IMR-90 (cell line): ENCODE measurements at regions not wholly inside any gene's neighbourhood (a gene's known extent, or its start where the extent isn't known, plus 50 kb on each side); places are given as distances from the start of the nearest gene placed in this dataset.

Experiments
- ATAC-seq: fragments of 200-7000 bp; cut with Tn5 transposase; 2 replicates; pipeline ENCODE4 v1.9.1; 2020; ENCODE audit warnings: low read depth, mild to moderate bottlenecking, moderate library complexity
- BruUV-seq: library from RNA; stranded (reverse); fragments of 400-500 nt; replicated peaks from 2 replicates; lab custom pipeline; 2021; lab: Mats Ljungman, UMichigan
- CTCF ChIA-PET: fragments of 300-600 bp; formaldehyde crosslinking; extraction: SDS; loops from one replicate; lab custom pipeline; 2021; ENCODE audit warnings: antibody characterized with exemption; lab: Yijun Ruan, JAX
- POLR2A ChIA-PET: fragments of 300-600 bp; sonication (Branson Sonifier 250); formaldehyde crosslinking; loops from one replicate; lab custom pipeline; 2022; ENCODE audit warnings: antibody characterized with exemption; ENCODE audit not compliant: unreplicated experiment; lab: Charles Lee
- DNase-seq: peaks from one replicate; pipeline ENCODE4 v3.0.0; 2013
- H2AFZ ChIP-seq: replicated peaks from 2 replicates; pipeline ENCODE3; 2013; ENCODE audit warnings: low read length, mild to moderate bottlenecking; ENCODE audit not compliant: poor library complexity
- H2AK5ac ChIP-seq: 2 replicates; pipeline ENCODE4 v1.6.1; 2013; ENCODE audit warnings: low read depth, low read length, inconsistent platforms
- H2AK9ac ChIP-seq: replicated peaks from 2 replicates; pipeline ENCODE3; 2013; ENCODE audit warnings: mild to moderate bottlenecking, low read depth, low read length, moderate library complexity; ENCODE audit not compliant: poor library complexity
- H2BK120ac ChIP-seq: 2 replicates; pipeline ENCODE4 v1.6.1; 2013; ENCODE audit warnings: low read depth, low read length, inconsistent platforms
- H2BK15ac ChIP-seq: 3 replicates; pipeline ENCODE4 v1.6.1; 2013; ENCODE audit warnings: low read depth, low read length, inconsistent platforms
- H2BK20ac ChIP-seq: 2 replicates; pipeline ENCODE4 v1.6.1; 2013; ENCODE audit warnings: low read depth, mild to moderate bottlenecking, inconsistent platforms, low read length, moderate library complexity
- H2BK5ac ChIP-seq: 2 replicates; pipeline ENCODE4 v1.6.1; 2013; ENCODE audit warnings: mild to moderate bottlenecking, low read depth, low read length, inconsistent platforms; ENCODE audit not compliant: poor library complexity, severe bottlenecking
- H3K14ac ChIP-seq: replicated peaks from 2 replicates; pipeline ENCODE4 v1.6.1; 2013; ENCODE audit warnings: low read depth, low read length, inconsistent platforms
- H3K18ac ChIP-seq: 2 replicates; pipeline ENCODE4 v1.6.1; 2013; ENCODE audit warnings: low read depth, low read length, control low read depth
- H3K23ac ChIP-seq: 2 replicates; pipeline ENCODE4 v1.6.1; 2013; ENCODE audit warnings: low read depth, low read length, inconsistent platforms
- H3K27ac ChIP-seq: 2 replicates; pipeline ENCODE4 v1.5.1; 2013; ENCODE audit warnings: mild to moderate bottlenecking, control low read depth, low read length; ENCODE audit not compliant: insufficient read depth
- H3K27me3 ChIP-seq: 2 replicates; pipeline ENCODE4 v1.6.1; 2013; ENCODE audit warnings: low read length; ENCODE audit not compliant: control insufficient read depth, insufficient read depth
- H3K36me3 ChIP-seq: 2 replicates; pipeline ENCODE4 v1.6.1; 2013; ENCODE audit warnings: low read length, mixed read lengths; ENCODE audit not compliant: control insufficient read depth, insufficient read depth
- H3K4ac ChIP-seq: 2 replicates; pipeline ENCODE4 v1.6.1; 2013; ENCODE audit warnings: low read depth, low read length, inconsistent platforms
- H3K4me1 ChIP-seq: 2 replicates; pipeline ENCODE4 v1.6.1; 2013; ENCODE audit warnings: low read length, mixed read lengths; ENCODE audit not compliant: control insufficient read depth, insufficient read depth
- H3K4me2 ChIP-seq: 2 replicates; pipeline ENCODE4 v1.6.1; 2013; ENCODE audit warnings: low read depth, mild to moderate bottlenecking, control low read depth, low read length, moderate library complexity
- H3K4me3 ChIP-seq: 2 replicates; pipeline ENCODE4 v1.5.1; 2013; ENCODE audit warnings: low read depth, mild to moderate bottlenecking, control low read depth, low read length, moderate library complexity; ENCODE audit not compliant: insufficient read depth
- H3K56ac ChIP-seq: 2 replicates; pipeline ENCODE4 v1.6.1; 2013; ENCODE audit warnings: low read length, inconsistent platforms; ENCODE audit not compliant: insufficient read depth; ENCODE audit errors: extremely low read depth
- H3K79me1 ChIP-seq, 2 experiments: 2 replicates each; pipeline ENCODE4 v1.6.1; 2013; ENCODE audit warnings: low read length in 2 of 2, inconsistent platforms in 1 of 2, low read depth in 1 of 2
- H3K9ac ChIP-seq: 2 replicates; pipeline ENCODE4 v1.6.1; 2013; ENCODE audit warnings: low read depth, low read length, control low read depth
- H3K9me1 ChIP-seq: 2 replicates; pipeline ENCODE4 v1.6.1; 2013; ENCODE audit warnings: low read length, inconsistent platforms; ENCODE audit not compliant: insufficient read depth
- H3K9me3 ChIP-seq: 2 replicates; pipeline ENCODE4 v1.6.1; 2013; ENCODE audit warnings: low read length; ENCODE audit not compliant: control insufficient read depth, insufficient read depth
- H4K20me1 ChIP-seq: 2 replicates; pipeline ENCODE4 v1.6.1; 2013; ENCODE audit warnings: low read length, inconsistent platforms; ENCODE audit not compliant: insufficient read depth
- H4K5ac ChIP-seq: 2 replicates; pipeline ENCODE4 v1.6.1; 2013; ENCODE audit warnings: mild to moderate bottlenecking, low read depth, low read length, control low read depth
- H4K8ac ChIP-seq, 2 experiments: 2 replicates each; pipeline ENCODE4 v1.6.1; 2013; ENCODE audit warnings: low read depth in 2 of 2, low read length in 2 of 2, control low read depth in 1 of 2, inconsistent platforms in 1 of 2
- H4K91ac ChIP-seq: 2 replicates; pipeline ENCODE4 v1.6.1; 2013; ENCODE audit warnings: low read depth, low read length, inconsistent platforms; ENCODE audit not compliant: insufficient read depth
- CTCF ChIP-seq: conservative IDR thresholded peaks from 2 replicates; pipeline ENCODE4 v1.5.1; 2012; ENCODE audit warnings: mild to moderate bottlenecking, low read depth, low read length, improper control_type of control experiment
- FOS ChIP-seq: fragments of 150-350 bp; IDR thresholded peaks from 2 replicates; pipeline ENCODE4 v1.6.1; 2016; ENCODE audit warnings: low read depth, low read length
- MAFK ChIP-seq: IDR thresholded peaks from 2 replicates; pipeline ENCODE4 v1.6.1; 2012; ENCODE audit warnings: low read depth, low read length, improper control_type of control experiment
- POLR2A ChIP-seq: IDR thresholded peaks from 2 replicates; pipeline ENCODE4 v1.6.1; 2012; ENCODE audit warnings: mild to moderate bottlenecking, low read depth, low read length
- RCOR1 ChIP-seq: IDR thresholded peaks from 2 replicates; pipeline ENCODE4 v1.6.1; 2012; ENCODE audit warnings: mild to moderate bottlenecking, low read length, improper control_type of control experiment; ENCODE audit not compliant: insufficient replicate concordance
- USF2 ChIP-seq: fragments of 150-350 bp; IDR thresholded peaks from 2 replicates; pipeline ENCODE4 v1.6.1; 2017; ENCODE audit warnings: mild to moderate bottlenecking, antibody characterized with exemption, low read length, low read depth
- WGBS, 2 experiments: methylation state at CpG; one replicate each; pipeline versions ENCODE4 v1.1.5 to v1.1.7; 2013; ENCODE audit warnings: missing lambda C conversion rate in 2 of 2; ENCODE audit not compliant: insufficient read length in 1 of 2; ENCODE audit errors: extremely low coverage in 2 of 2; 5-methylcytosine and 5-hydroxymethylcytosine counted together
- dilution Hi-C: fragments of 300-500 bp; cut with HindIII; formaldehyde crosslinking; loops from one replicate; pipeline ENCODE4 v1.14.3; 2018; ENCODE audit warnings: low sequenced_read_pairs; ENCODE audit not compliant: unreplicated experiment
- in situ Hi-C: fragments of 300-500 bp; cut with MboI; formaldehyde crosslinking; loops from 3 replicates; pipeline ENCODE4 v1.14.3; 2019; ENCODE audit warnings: low sequenced_read_pairs, inconsistent platforms, mixed read lengths
- intact Hi-C: fragments of 100-400 bp; cut with micrococcal nuclease; formaldehyde crosslinking; loops from 2 replicates; pipeline ENCODE4 v1.10.0; 2022

- dilution Hi-C loops: no loop called here
- Histone ChIP-seq H2AK5ac (no peak overlapping the region), H3K56ac (no peak overlapping the region)
These were observed 469.7 kb downstream of the SPATA31D1 start for GRCh38 chr9:82458296-82458695.

More at GRCh38 chr9:82458296-82458695, 469.7 kb downstream of the SPATA31D1 start:
- no peaks in the 10 kb centered on the region for H3K27me3 ChIP-seq
- DNase-seq (no peak), ATAC-seq (no peak)
- ChIA-PET POLR2A (no interaction called here), CTCF (no interaction called here)
- H4K20me1 ChIP-seq: no peaks in the 10 kb centered on the region
- H3K4ac ChIP-seq: no peak overlapping the region
- intact Hi-C loops (loop anchor here (5.0 kb wide), 1 partner anchor 476 kb away; no protein-coding TSS in a partner anchor), in situ Hi-C loops (no loop called here)
- H3K4me3 ChIP-seq: no peak overlapping the region
- H2AFZ ChIP-seq: no peak overlapping the region
- BruUV-seq: no TSS peak
- H3K9me3 ChIP-seq: no peaks in the 10 kb centered on the region
- no peak overlapping the region for H2AK9ac ChIP-seq
- no peak overlapping the region for H4K91ac ChIP-seq
- H3K9ac ChIP-seq: no peak overlapping the region
- no peaks in the 10 kb centered on the region for H3K79me1 ChIP-seq
- H3K36me3 ChIP-seq: no peaks in the 10 kb centered on the region
- no peak overlapping the region for H2BK120ac ChIP-seq
- H3K23ac ChIP-seq: no peak overlapping the region
- TF ChIP-seq USF2 (no peak), CTCF (no peak), FOS (no peak), RCOR1 (no peak), MAFK (no peak), POLR2A (no peak)
- H3K9me1 ChIP-seq: peaks cover 2% of the 10 kb centered on the region; the same call in 1 of the 2 replicates
- no peak overlapping the region for H2BK5ac ChIP-seq
- no peak overlapping the region for H3K27ac ChIP-seq
- WGBS, 2 experiments: no CpG with 5 or more reads among the region's 2 CpGs
- no peak overlapping the region for H3K14ac ChIP-seq
- peaks cover 3% of the 10 kb centered on the region; the same call in 1 of the 2 replicates for H3K4me1 ChIP-seq
- H3K4me2 ChIP-seq: no peak overlapping the region
- no peak overlapping the region; the same call in 1 of the 2 replicates for H3K18ac ChIP-seq
- no peak overlapping the region for H2BK20ac ChIP-seq
- H4K5ac ChIP-seq: no peak overlapping the region
- no peak overlapping the region for H2BK15ac ChIP-seq
- no peak overlapping the region for H4K8ac ChIP-seq
